GM23248 (cell line): ENCODE measurements at regions not wholly inside any gene's neighbourhood (a gene's known extent, or its start where the extent isn't known, plus 50 kb on each side); places are given as distances from the start of the nearest gene placed in this dataset.

Source experiments
- DNase-seq: peaks from one replicate; pipeline ENCODE4 v3.0.0-alpha.2; 2015
- H2AFZ ChIP-seq: fragments of 200-600 bp; sonication (generic); 2 replicates; pipeline ENCODE4 v1.6.1; 2016; ENCODE audit warnings: antibody characterized with exemption
- H3F3A ChIP-seq: fragments of 200-600 bp; sonication (generic); 2 replicates; pipeline ENCODE4 v1.6.1; 2016; ENCODE audit warnings: mild to moderate bottlenecking, antibody characterized with exemption, mixed run types; ENCODE audit not compliant: insufficient read depth
- H3K27ac ChIP-seq: fragments of 200-600 bp; sonication (generic); 2 replicates; pipeline ENCODE4 v1.5.1; 2016; ENCODE audit warnings: mild to moderate bottlenecking
- H3K27me3 ChIP-seq: fragments of 200-600 bp; sonication (generic); replicated peaks from 2 replicates; pipeline ENCODE4 v1.6.1; 2016; ENCODE audit warnings: mild to moderate bottlenecking; ENCODE audit not compliant: insufficient read depth
- H3K36me3 ChIP-seq: fragments of 200-600 bp; sonication (generic); 2 replicates; pipeline ENCODE4 v1.6.1; 2016; ENCODE audit warnings: low read depth, mild to moderate bottlenecking
- H3K4me1 ChIP-seq: fragments of 200-600 bp; sonication (generic); 2 replicates; pipeline ENCODE4 v1.6.1; 2016; ENCODE audit warnings: mild to moderate bottlenecking; ENCODE audit not compliant: insufficient read depth
- H3K4me2 ChIP-seq: fragments of 200-600 bp; sonication (generic); one replicate; pipeline ENCODE4 v1.6.1; 2016; ENCODE audit warnings: mild to moderate bottlenecking; ENCODE audit not compliant: unreplicated experiment
- H3K4me3 ChIP-seq: fragments of 200-600 bp; sonication (generic); 2 replicates; pipeline ENCODE4 v1.5.1; 2016; ENCODE audit warnings: mild to moderate bottlenecking
- H3K79me2 ChIP-seq: fragments of 200-600 bp; sonication (generic); 2 replicates; pipeline ENCODE4 v1.6.1; 2016; ENCODE audit warnings: mild to moderate bottlenecking; ENCODE audit not compliant: insufficient read depth
- H3K9ac ChIP-seq: fragments of 200-600 bp; sonication (generic); 2 replicates; pipeline ENCODE4 v1.6.1; 2016; ENCODE audit warnings: mild to moderate bottlenecking
- H3K9me2 ChIP-seq: fragments of 200-600 bp; sonication (generic); 2 replicates; pipeline ENCODE4 v1.6.1; 2016; ENCODE audit warnings: mixed run types, mild to moderate bottlenecking, moderate library complexity; ENCODE audit not compliant: insufficient read depth
- H3K9me3 ChIP-seq: fragments of 200-600 bp; sonication (generic); one replicate; pipeline ENCODE4 v1.6.1; 2017; ENCODE audit warnings: low read depth
- H4K20me1 ChIP-seq: fragments of 200-600 bp; sonication (generic); 2 replicates; pipeline ENCODE4 v1.6.0; 2016; ENCODE audit not compliant: insufficient read depth
- EZH2 ChIP-seq: fragments of 200-600 bp; sonication (generic); IDR thresholded peaks from 2 replicates; pipeline ENCODE4 v1.6.1; 2018; ENCODE audit warnings: antibody characterized with exemption, mild to moderate bottlenecking; ENCODE audit not compliant: insufficient read depth, poor library complexity, severe bottlenecking
- EZH2phosphoT487 ChIP-seq: fragments of 200-600 bp; sonication (generic); IDR thresholded peaks from 2 replicates; pipeline ENCODE4 v1.6.1; 2018; ENCODE audit warnings: antibody characterized with exemption, moderate library complexity, mild to moderate bottlenecking, low read depth; ENCODE audit not compliant: insufficient read depth
- WGBS, 2 experiments: methylation state at CpG; one replicate each; pipeline ENCODE4 v1.1.6; 2015 to 2017; ENCODE audit warnings: low lambda C conversion rate in 2 of 2, low coverage in 1 of 2; ENCODE audit errors: missing lambda C conversion rate in 2 of 2; 5-methylcytosine and 5-hydroxymethylcytosine counted together
- in situ Hi-C: fragments of 300-500 bp; cut with MboI; formaldehyde crosslinking; loops from 2 replicates; pipeline ENCODE4 v1.15.0; 2020

- no peak overlapping the region for H3K9ac ChIP-seq
- H3K4me2 ChIP-seq, result no peak overlapping the region
These were observed 203.7 kb upstream of the TUT7 start for GRCh38 chr9:86557918-86558317.

GRCh38 chr9:86557063-86557766 is 203.0 kb upstream of the TUT7 start:
- DNase-seq, result peak; percentile 96
- in situ Hi-C loops, result no loop called here
- Histone ChIP-seq H3K4me2 (peak overlapping the region; percentile 26), H2AFZ (no peak overlapping the region), H3K9me2 (no peaks in the 10 kb centered on the region), H4K20me1 (no peaks in the 10 kb centered on the region), H3K36me3 (no peaks in the 10 kb centered on the region), H3K9ac (peak overlapping the region; percentile 14; the same call in 1 of the 2 replicates), H3K79me2 (no peaks in the 10 kb centered on the region), H3K4me1 (peaks cover 8% of the 10 kb centered on the region), H3K27ac (peak overlapping the region; percentile 60), H3K4me3 (no peak overlapping the region), H3F3A (peaks cover 7% of the 10 kb centered on the region), H3K9me3 (no peaks in the 10 kb centered on the region), H3K27me3 (no peaks in the 10 kb centered on the region)
- WGBS, 2 experiments, result 50 to 53% methylated on average over 7 of the region's 7 CpGs
- TF ChIP-seq EZH2 (no peak), EZH2phosphoT487 (no peak)

More at GRCh38 chr9:86557918-86558317, 203.7 kb upstream of the TUT7 start:
- H3K79me2 ChIP-seq, result no peaks in the 10 kb centered on the region
- H3K9me3 ChIP-seq, result no peaks in the 10 kb centered on the region
- H3K36me3 ChIP-seq, result no peaks in the 10 kb centered on the region
- no peak overlapping the region for H3K4me3 ChIP-seq
- no peak overlapping the region for H2AFZ ChIP-seq
- peaks cover 13% of the 10 kb centered on the region for H3K4me1 ChIP-seq
- no peaks in the 10 kb centered on the region for H4K20me1 ChIP-seq
- peaks cover 11% of the 10 kb centered on the region for H3F3A ChIP-seq
- no peaks in the 10 kb centered on the region for H3K27me3 ChIP-seq
- no peak for TF ChIP-seq EZH2
- no peak for TF ChIP-seq EZH2phosphoT487
- 96 to 99% methylated on average over 3 of the region's 3 CpGs for WGBS, 2 experiments
- no peak for DNase-seq
- no peaks in the 10 kb centered on the region for H3K9me2 ChIP-seq
- no peak overlapping the region for H3K27ac ChIP-seq
- in situ Hi-C loops, result no loop called here

DNA sequence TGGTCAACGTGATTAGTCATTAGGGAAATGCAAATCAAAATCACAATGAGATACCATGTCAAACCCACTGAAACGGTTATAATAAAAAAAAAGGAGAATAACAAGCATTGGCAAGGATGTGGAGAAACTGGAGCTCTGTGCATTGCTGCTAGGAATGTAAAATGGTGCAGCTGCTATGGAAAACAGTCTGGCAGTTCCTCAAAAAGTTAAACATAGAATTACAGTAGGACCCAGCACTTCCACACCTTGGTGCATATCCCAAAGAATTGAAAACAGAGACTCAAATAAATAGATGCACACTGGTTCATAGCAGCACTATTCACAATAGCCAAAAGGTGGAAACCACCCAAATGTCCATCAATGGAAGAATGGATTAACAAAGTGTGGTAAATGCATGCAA is 201.5 kb upstream of the TUT7 start:
- DNase-seq, result no peak
- TF ChIP-seq EZH2, result no peak
- TF ChIP-seq EZH2phosphoT487, result no peak
- Histone ChIP-seq H3K4me3 (no peak overlapping the region), H3K9me3 (no peaks in the 10 kb centered on the region), H3K4me1 (peaks cover 21% of the 10 kb centered on the region), H3F3A (peaks cover 19% of the 10 kb centered on the region), H3K36me3 (no peaks in the 10 kb centered on the region), H3K9ac (no peak overlapping the region), H4K20me1 (no peaks in the 10 kb centered on the region), H3K79me2 (no peaks in the 10 kb centered on the region), H2AFZ (no peak overlapping the region), H3K4me2 (no peak overlapping the region), H3K9me2 (no peaks in the 10 kb centered on the region), H3K27ac (no peak overlapping the region), H3K27me3 (no peaks in the 10 kb centered on the region)
- WGBS, 2 experiments, result 93 to 97% methylated on average over 2 of the region's 2 CpGs
- in situ Hi-C loops, result no loop called here

DNA sequence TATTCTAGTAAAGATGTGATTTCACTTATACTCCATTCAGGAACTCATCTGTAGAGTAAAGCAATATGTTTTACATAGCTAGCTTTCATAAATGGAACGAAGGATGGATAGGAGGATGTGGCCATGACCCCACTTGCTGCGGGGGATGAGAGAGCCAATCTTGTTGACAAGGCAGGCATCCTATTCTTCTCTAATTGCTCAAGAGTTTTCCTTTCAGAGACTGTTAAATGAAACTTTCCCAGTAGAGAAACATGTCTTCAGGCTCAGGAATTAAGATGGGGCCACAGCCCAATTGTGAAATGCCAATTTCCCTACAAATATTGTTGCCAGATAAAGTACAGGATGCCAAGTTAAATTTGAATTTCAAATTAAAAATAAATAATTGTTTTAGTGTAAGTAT is 196.2 kb upstream of the TUT7 start:
- H3K9me3 ChIP-seq, result no peaks in the 10 kb centered on the region
- H3K4me2 ChIP-seq, result peak overlapping the region; percentile 64
- TF ChIP-seq EZH2 (no peak), EZH2phosphoT487 (no peak)
- H3K9me2 ChIP-seq, result no peaks in the 10 kb centered on the region
- H3K9ac ChIP-seq, result peak overlapping the region; percentile 49; the same call in 1 of the 2 replicates
- peak overlapping the region; percentile 32 for H3K4me3 ChIP-seq
- in situ Hi-C loops, result no loop called here
- H3K27me3 ChIP-seq, result no peaks in the 10 kb centered on the region
- H3F3A ChIP-seq, result peaks cover 42% of the 10 kb centered on the region
- no peak overlapping the region; the same call in 1 of the 2 replicates for H2AFZ ChIP-seq
- WGBS, 2 experiments, result 0% methylated on average over 2 of the region's 2 CpGs
- no peaks in the 10 kb centered on the region for H3K79me2 ChIP-seq
- no peaks in the 10 kb centered on the region for H3K36me3 ChIP-seq
- peak; percentile 64 for DNase-seq
- peaks cover 46% of the 10 kb centered on the region for H3K4me1 ChIP-seq
- peak overlapping the region; percentile 83 for H3K27ac ChIP-seq
- H4K20me1 ChIP-seq, result no peaks in the 10 kb centered on the region
